Endothelial cell (in vitro differentiated cells): ENCODE measurements at regions not wholly inside any gene's neighbourhood (a gene's known extent, or its start where the extent isn't known, plus 50 kb on each side); places are given as distances from the start of the nearest gene placed in this dataset.

Source experiments
- DNase-seq: peaks from one replicate; pipeline ENCODE4 v3.0.0; 2021; ENCODE audit warnings: low spot score
- H3K27ac Mint-ChIP-seq: one replicate; pipeline ENCODE4 v1.8.0; 2021; ENCODE audit warnings: mixed read lengths, inconsistent platforms; ENCODE audit not compliant: unreplicated experiment
- H3K27me3 Mint-ChIP-seq: one replicate; pipeline ENCODE4 v1.8.0; 2021; ENCODE audit warnings: mild to moderate bottlenecking, moderate library complexity, mixed read lengths, inconsistent platforms; ENCODE audit not compliant: unreplicated experiment
- H3K36me3 Mint-ChIP-seq: one replicate; pipeline ENCODE4 v1.8.0; 2021; ENCODE audit warnings: mild to moderate bottlenecking, low read depth, mixed read lengths, inconsistent platforms; ENCODE audit not compliant: unreplicated experiment
- H3K4me1 Mint-ChIP-seq: one replicate; pipeline ENCODE4 v1.8.0; 2021; ENCODE audit warnings: mild to moderate bottlenecking, mixed read lengths, inconsistent platforms; ENCODE audit not compliant: unreplicated experiment
- H3K4me3 Mint-ChIP-seq: one replicate; pipeline ENCODE4 v1.8.0; 2021; ENCODE audit warnings: mild to moderate bottlenecking, mixed read lengths, inconsistent platforms; ENCODE audit not compliant: unreplicated experiment
- H3K9me3 Mint-ChIP-seq: one replicate; pipeline ENCODE4 v1.8.0; 2021; ENCODE audit warnings: mixed read lengths, inconsistent platforms; ENCODE audit not compliant: unreplicated experiment
- TF ChIP-seq, protein P1 (sequence below): fragments of 200-600 bp; sonication (generic); IDR thresholded peaks from one replicate; pipeline ENCODE4 v1.5.0; 2021; ENCODE audit warnings: antibody characterized with exemption; ENCODE audit not compliant: unreplicated experiment

DNA sequence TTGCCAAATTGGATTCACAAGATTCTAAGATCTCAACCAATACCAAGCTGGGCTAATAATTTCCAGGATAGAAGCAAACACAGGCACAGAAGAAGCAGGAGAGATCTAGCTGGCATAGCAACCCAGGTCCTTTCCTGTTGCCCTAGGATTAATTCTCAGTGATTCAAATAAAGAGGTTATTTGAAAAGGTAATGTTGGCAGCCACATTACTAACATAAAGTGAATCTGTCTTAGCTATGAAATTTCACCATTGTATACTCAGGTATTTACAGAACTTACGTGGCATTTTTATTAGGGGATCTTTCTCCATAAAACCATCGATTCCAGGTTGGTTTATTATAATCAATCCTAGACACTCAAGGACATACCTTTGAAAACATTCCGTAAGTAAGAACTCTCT lies 379.3 kb upstream of the POM121L12 start:
- H3K27me3 Mint-ChIP-seq: no peaks in the 10 kb centered on the region
- no peak overlapping the region for H3K27ac Mint-ChIP-seq
- no peak for DNase-seq
- H3K4me3 Mint-ChIP-seq: no peak overlapping the region
- TF ChIP-seq, protein P1, sequence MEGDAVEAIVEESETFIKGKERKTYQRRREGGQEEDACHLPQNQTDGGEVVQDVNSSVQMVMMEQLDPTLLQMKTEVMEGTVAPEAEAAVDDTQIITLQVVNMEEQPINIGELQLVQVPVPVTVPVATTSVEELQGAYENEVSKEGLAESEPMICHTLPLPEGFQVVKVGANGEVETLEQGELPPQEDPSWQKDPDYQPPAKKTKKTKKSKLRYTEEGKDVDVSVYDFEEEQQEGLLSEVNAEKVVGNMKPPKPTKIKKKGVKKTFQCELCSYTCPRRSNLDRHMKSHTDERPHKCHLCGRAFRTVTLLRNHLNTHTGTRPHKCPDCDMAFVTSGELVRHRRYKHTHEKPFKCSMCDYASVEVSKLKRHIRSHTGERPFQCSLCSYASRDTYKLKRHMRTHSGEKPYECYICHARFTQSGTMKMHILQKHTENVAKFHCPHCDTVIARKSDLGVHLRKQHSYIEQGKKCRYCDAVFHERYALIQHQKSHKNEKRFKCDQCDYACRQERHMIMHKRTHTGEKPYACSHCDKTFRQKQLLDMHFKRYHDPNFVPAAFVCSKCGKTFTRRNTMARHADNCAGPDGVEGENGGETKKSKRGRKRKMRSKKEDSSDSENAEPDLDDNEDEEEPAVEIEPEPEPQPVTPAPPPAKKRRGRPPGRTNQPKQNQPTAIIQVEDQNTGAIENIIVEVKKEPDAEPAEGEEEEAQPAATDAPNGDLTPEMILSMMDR: no peak
- H3K36me3 Mint-ChIP-seq: no peaks in the 10 kb centered on the region
- no peaks in the 10 kb centered on the region for H3K4me1 Mint-ChIP-seq
- no peaks in the 10 kb centered on the region for H3K9me3 Mint-ChIP-seq

DNA sequence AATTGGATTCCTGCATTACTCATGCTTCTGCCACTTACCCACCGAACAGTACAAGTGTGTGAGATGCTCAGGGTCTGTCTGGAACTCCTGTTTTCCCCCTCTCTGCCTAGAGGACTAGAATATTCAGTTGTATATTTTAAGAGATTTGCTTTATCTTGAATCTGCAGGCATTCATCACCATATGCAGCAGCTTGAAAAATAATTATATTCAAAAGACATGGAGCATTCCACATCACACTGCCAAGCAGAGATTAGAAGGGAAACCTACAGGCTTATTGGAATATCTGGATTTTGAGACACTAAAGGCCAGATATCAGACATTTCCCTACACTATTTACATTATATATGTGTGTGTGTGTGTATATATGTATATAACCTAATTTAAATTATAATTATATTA lies 382.8 kb upstream of the POM121L12 start:
- Mint-ChIP-seq H3K27ac (no peak overlapping the region), H3K4me1 (no peaks in the 10 kb centered on the region), H3K36me3 (no peaks in the 10 kb centered on the region), H3K27me3 (no peaks in the 10 kb centered on the region), H3K4me3 (no peak overlapping the region), H3K9me3 (no peaks in the 10 kb centered on the region)
- DNase-seq: no peak
- TF ChIP-seq, protein P1: no peak

DNA sequence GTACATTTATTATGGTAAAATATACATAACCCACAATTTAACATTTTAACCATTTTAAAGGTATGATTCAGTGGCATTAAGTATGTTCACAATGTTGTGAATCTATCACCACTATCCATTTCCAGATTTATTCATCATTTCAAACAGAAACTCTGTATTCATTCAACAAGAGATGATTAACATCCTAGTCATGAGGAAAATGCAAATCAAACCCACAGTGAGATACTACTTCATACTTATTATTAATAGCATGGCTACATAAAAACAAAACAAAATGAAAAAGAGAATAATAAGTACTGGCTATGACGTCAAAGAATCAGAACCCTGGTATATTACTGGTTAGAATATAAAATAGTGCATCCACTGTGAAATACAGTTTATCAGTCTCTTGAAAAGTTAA lies 386.6 kb upstream of the POM121L12 start:
- Mint-ChIP-seq H3K4me3 (no peak overlapping the region), H3K27ac (no peak overlapping the region), H3K27me3 (no peaks in the 10 kb centered on the region), H3K9me3 (peaks cover 4% of the 10 kb centered on the region), H3K4me1 (no peaks in the 10 kb centered on the region), H3K36me3 (no peaks in the 10 kb centered on the region)
- no peak for DNase-seq
- TF ChIP-seq, protein P1: no peak

DNA sequence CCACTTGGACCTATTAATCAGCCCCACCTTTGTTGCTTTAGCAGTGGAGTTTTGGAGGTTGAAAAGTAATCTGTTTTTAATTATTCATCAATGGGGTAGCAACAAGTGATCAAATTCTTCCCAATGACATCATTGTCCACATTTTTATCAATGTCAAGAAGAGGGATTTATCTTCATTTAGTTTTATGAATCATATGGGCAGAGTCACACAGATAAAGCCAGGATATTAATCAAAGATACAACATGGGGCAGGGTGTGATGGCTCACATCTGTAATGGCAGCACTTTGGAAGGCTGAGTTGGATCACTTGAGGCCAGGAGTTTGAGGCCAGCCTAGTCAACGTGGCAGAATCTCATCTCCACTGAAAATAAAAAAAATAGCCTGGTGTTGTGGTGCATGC lies 388.4 kb upstream of the POM121L12 start:
- TF ChIP-seq, protein P1: no peak
- Mint-ChIP-seq H3K4me1 (no peaks in the 10 kb centered on the region), H3K27me3 (no peaks in the 10 kb centered on the region), H3K27ac (no peak overlapping the region), H3K4me3 (no peak overlapping the region), H3K9me3 (peaks cover 4% of the 10 kb centered on the region), H3K36me3 (no peaks in the 10 kb centered on the region)
- DNase-seq: no peak

DNA sequence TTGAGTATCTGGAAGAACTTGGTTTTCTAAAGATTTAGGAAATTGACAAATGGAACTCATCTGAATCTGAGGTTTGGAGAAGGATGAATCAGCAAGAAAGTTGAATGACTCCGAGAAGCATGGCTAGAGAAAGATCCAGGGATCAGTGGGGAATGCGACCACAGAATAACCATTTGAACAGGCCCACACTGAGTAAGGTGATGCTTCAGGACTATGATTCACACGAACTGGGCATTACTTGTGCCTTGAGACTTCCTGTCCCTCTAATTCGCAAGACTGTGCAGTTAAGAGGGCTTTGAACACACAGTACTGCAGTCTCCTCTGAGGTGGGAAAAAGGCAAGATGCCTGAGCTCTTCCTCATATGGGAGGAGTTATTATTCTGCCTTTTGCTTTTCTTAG lies 395.5 kb upstream of the POM121L12 start:
- no peak for DNase-seq
- Mint-ChIP-seq H3K9me3 (no peaks in the 10 kb centered on the region), H3K27me3 (no peaks in the 10 kb centered on the region), H3K4me3 (no peak overlapping the region), H3K36me3 (no peaks in the 10 kb centered on the region), H3K4me1 (peaks cover 3% of the 10 kb centered on the region), H3K27ac (no peak overlapping the region)
- TF ChIP-seq, protein P1: no peak
